OCI-LY7 (cell line): ENCODE measurements at regions not wholly inside any gene's neighbourhood (a gene's known extent, or its start where the extent isn't known, plus 50 kb on each side); places are given as distances from the start of the nearest gene placed in this dataset.

Experiments
- BruUV-seq: library from RNA; stranded (reverse); fragments of 400-500 nt; replicated peaks from 2 replicates; lab custom pipeline; 2021; lab: Mats Ljungman, UMichigan
- CTCF ChIA-PET: fragments of 300-600 bp; sonication (Branson Sonifier 250); formaldehyde crosslinking; loops from one replicate; lab custom pipeline; 2022; ENCODE audit warnings: antibody characterized with exemption; ENCODE audit not compliant: unreplicated experiment; lab: Charles Lee
- POLR2A ChIA-PET: fragments of 300-600 bp; sonication (Branson Sonifier 250); formaldehyde crosslinking; loops from one replicate; lab custom pipeline; 2022; ENCODE audit warnings: antibody characterized with exemption; lab: Charles Lee
- DNase-seq: peaks from one replicate; pipeline ENCODE4 v3.0.0-alpha.2; 2015; ENCODE audit warnings: low spot score
- H2AFZ ChIP-seq: fragments of 200-600 bp; sonication (generic), shearing (Covaris generic); 2 replicates; pipeline ENCODE4 v1.6.1; 2014; ENCODE audit warnings: mild to moderate bottlenecking, antibody characterized with exemption, low read length, moderate library complexity
- H3K27ac ChIP-seq: fragments of 200-600 bp; sonication (generic); 2 replicates; pipeline ENCODE4 v1.5.1; 2014; ENCODE audit warnings: mixed run types, low read depth, mild to moderate bottlenecking, moderate library complexity, low read length, inconsistent platforms; ENCODE audit not compliant: poor library complexity, severe bottlenecking
- H3K36me3 ChIP-seq: fragments of 200-600 bp; sonication (generic); 2 replicates; pipeline ENCODE4 v1.6.1; 2014; ENCODE audit warnings: mild to moderate bottlenecking, antibody characterized with exemption, low read length, moderate library complexity, mixed read lengths; ENCODE audit not compliant: insufficient read depth
- H3K4me1 ChIP-seq: fragments of 200-600 bp; sonication (generic); 2 replicates; pipeline ENCODE4 v1.5.1; 2014; ENCODE audit warnings: mild to moderate bottlenecking, low read length; ENCODE audit not compliant: insufficient read depth, poor library complexity, severe bottlenecking
- H3K4me2 ChIP-seq: fragments of 200-600 bp; sonication (generic); 2 replicates; pipeline ENCODE4 v1.6.1; 2014; ENCODE audit warnings: mild to moderate bottlenecking, low read length
- H3K4me3 ChIP-seq: fragments of 200-600 bp; sonication (generic); 2 replicates; pipeline ENCODE4 v1.5.1; 2014; ENCODE audit warnings: mild to moderate bottlenecking, low read depth, low read length; ENCODE audit not compliant: poor library complexity, severe bottlenecking
- H3K79me2 ChIP-seq: fragments of 200-600 bp; sonication (generic); 2 replicates; pipeline ENCODE4 v1.6.1; 2016; ENCODE audit warnings: low read depth, mild to moderate bottlenecking, low read length, moderate library complexity, mixed read lengths; ENCODE audit not compliant: insufficient read depth
- H3K9me2 ChIP-seq: fragments of 200-600 bp; sonication (generic); 2 replicates; pipeline ENCODE4 v1.6.1; 2016; ENCODE audit warnings: mild to moderate bottlenecking, low read length, mixed read lengths; ENCODE audit not compliant: insufficient read depth
- H3K9me3 ChIP-seq: fragments of 200-600 bp; sonication (generic); 2 replicates; pipeline ENCODE4 v1.6.1; 2014; ENCODE audit warnings: mild to moderate bottlenecking, mixed run types, low read length, mixed read lengths
- H4K20me1 ChIP-seq: fragments of 200-600 bp; sonication (generic); 2 replicates; pipeline ENCODE4 v1.6.1; 2014; ENCODE audit warnings: mild to moderate bottlenecking, antibody characterized with exemption, low read length, moderate library complexity, mixed read lengths; ENCODE audit not compliant: insufficient read depth
- EZH2phosphoT487 ChIP-seq: fragments of 200-600 bp; sonication (generic); IDR thresholded peaks from 2 replicates; pipeline ENCODE4 v1.6.1; 2018; ENCODE audit warnings: low read depth, borderline replicate concordance, mild to moderate bottlenecking, mixed run types, antibody characterized with exemption, low read length, moderate library complexity, mixed read lengths
- intact Hi-C: fragments of 100-400 bp; cut with micrococcal nuclease; formaldehyde crosslinking; loops from one replicate; pipeline ENCODE4 v1.10.0; 2022; ENCODE audit not compliant: unreplicated experiment
- TF ChIP-seq, protein P1 (sequence below): fragments of 200-600 bp; sonication (generic); conservative IDR thresholded peaks from 2 replicates; pipeline ENCODE4 v1.5.1; 2014; ENCODE audit warnings: mild to moderate bottlenecking, antibody characterized with exemption, low read length, moderate library complexity, mixed read lengths

DNA sequence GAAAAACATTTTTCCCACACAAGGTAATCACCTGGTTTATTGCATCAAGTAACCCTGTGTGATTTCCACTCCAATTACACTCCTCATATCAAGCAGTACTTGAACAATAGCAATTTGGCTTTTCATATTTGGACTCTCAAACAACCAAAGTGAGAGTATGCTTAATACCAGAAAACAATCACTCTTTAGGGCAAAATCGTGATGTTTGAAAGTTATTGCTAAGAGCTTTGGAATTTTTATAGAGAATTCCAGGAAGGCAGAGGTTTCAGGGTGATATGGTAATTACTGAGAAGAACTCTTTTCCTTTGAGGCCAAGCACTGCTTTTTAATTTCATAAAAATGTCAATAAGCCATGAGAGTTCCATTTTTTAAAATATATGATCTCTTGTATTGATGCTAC, 779.5 kb upstream of the LRRTM1 start:
- DNase-seq: no peak
- no peak for TF ChIP-seq EZH2phosphoT487
- TF ChIP-seq, protein P1, sequence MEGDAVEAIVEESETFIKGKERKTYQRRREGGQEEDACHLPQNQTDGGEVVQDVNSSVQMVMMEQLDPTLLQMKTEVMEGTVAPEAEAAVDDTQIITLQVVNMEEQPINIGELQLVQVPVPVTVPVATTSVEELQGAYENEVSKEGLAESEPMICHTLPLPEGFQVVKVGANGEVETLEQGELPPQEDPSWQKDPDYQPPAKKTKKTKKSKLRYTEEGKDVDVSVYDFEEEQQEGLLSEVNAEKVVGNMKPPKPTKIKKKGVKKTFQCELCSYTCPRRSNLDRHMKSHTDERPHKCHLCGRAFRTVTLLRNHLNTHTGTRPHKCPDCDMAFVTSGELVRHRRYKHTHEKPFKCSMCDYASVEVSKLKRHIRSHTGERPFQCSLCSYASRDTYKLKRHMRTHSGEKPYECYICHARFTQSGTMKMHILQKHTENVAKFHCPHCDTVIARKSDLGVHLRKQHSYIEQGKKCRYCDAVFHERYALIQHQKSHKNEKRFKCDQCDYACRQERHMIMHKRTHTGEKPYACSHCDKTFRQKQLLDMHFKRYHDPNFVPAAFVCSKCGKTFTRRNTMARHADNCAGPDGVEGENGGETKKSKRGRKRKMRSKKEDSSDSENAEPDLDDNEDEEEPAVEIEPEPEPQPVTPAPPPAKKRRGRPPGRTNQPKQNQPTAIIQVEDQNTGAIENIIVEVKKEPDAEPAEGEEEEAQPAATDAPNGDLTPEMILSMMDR: no peak
- no peaks in the 10 kb centered on the region for H3K9me2 ChIP-seq
- ChIA-PET CTCF (no interaction called here), POLR2A (no interaction called here)
- H3K36me3 ChIP-seq: no peaks in the 10 kb centered on the region
- no peaks in the 10 kb centered on the region for H3K4me1 ChIP-seq
- H3K79me2 ChIP-seq: no peaks in the 10 kb centered on the region
- H3K4me2 ChIP-seq: no peak overlapping the region
- BruUV-seq: no TSS peak
- H3K9me3 ChIP-seq: no peaks in the 10 kb centered on the region
- no peak overlapping the region for H3K27ac ChIP-seq
- H3K4me3 ChIP-seq: no peak overlapping the region
- H2AFZ ChIP-seq: no peak overlapping the region
- intact Hi-C loops: no loop called here
- H4K20me1 ChIP-seq: no peaks in the 10 kb centered on the region

- no peak overlapping the region for H3K4me3 ChIP-seq
- H3K27ac ChIP-seq: no peak overlapping the region
- no peak overlapping the region for H2AFZ ChIP-seq
- no peaks in the 10 kb centered on the region for H3K36me3 ChIP-seq
- no peaks in the 10 kb centered on the region for H4K20me1 ChIP-seq
- no peak for DNase-seq
- H3K4me1 ChIP-seq: no peaks in the 10 kb centered on the region
- BruUV-seq: no TSS peak
- ChIA-PET POLR2A (interaction anchor here (0.6 to 0.7 kb wide), 3 partner anchors 61 to 1682 kb away, joined by 3 to 4 read pairs (median 3); no protein-coding TSS in a partner anchor), CTCF (no interaction called here)
- no peak overlapping the region for H3K4me2 ChIP-seq
- H3K9me2 ChIP-seq: no peaks in the 10 kb centered on the region
- no peaks in the 10 kb centered on the region for H3K79me2 ChIP-seq
- intact Hi-C loops: no loop called here
- no peaks in the 10 kb centered on the region for H3K9me3 ChIP-seq
- TF ChIP-seq EZH2phosphoT487: no peak
- TF ChIP-seq, protein P1: no peak
Measured at GRCh38 chr2:81078631-81079030, 774.1 kb upstream of the LRRTM1 start.

DNA sequence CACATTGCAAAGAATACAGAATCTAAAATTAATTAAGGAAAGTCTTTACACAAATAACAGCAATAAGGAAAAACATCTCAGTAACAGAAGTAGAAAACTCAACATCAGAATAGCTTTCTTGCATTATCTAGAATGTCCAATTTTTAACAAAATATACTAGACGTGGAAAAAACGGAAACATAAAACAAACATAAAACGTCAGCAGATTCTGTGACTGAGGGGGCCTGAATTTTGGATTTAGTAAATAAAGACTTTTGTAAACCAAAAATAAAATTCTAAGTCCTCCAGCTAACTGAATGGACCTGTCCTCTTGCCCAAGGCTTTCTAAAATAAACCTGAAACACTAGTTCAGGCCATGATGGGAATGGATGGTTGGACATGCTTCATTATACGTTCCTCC, 773.5 kb upstream of the LRRTM1 start:
- no peak overlapping the region for H3K4me3 ChIP-seq
- no peaks in the 10 kb centered on the region for H3K36me3 ChIP-seq
- no peaks in the 10 kb centered on the region for H3K4me1 ChIP-seq
- CTCF ChIA-PET: no interaction called here
- H3K9me3 ChIP-seq: no peaks in the 10 kb centered on the region
- intact Hi-C loops: no loop called here
- H3K27ac ChIP-seq: no peak overlapping the region
- no peaks in the 10 kb centered on the region for H4K20me1 ChIP-seq
- no peak for DNase-seq
- H3K4me2 ChIP-seq: no peak overlapping the region
- no TSS peak for BruUV-seq
- no peak for TF ChIP-seq EZH2phosphoT487
- TF ChIP-seq, protein P1: no peak
- no peak overlapping the region for H2AFZ ChIP-seq
- POLR2A ChIA-PET: interaction anchor here (0.6 to 0.7 kb wide), 2 partner anchors 386 to 1682 kb away, joined by 3 to 4 read pairs; no protein-coding TSS in a partner anchor
- no peaks in the 10 kb centered on the region for H3K79me2 ChIP-seq
- H3K9me2 ChIP-seq: no peaks in the 10 kb centered on the region
